ENCODE measurements at regions not wholly inside any gene's neighbourhood (a gene's known extent, or its start where the extent isn't known, plus 50 kb on each side); places are given as distances from the start of the nearest gene placed in this dataset.

DNA sequence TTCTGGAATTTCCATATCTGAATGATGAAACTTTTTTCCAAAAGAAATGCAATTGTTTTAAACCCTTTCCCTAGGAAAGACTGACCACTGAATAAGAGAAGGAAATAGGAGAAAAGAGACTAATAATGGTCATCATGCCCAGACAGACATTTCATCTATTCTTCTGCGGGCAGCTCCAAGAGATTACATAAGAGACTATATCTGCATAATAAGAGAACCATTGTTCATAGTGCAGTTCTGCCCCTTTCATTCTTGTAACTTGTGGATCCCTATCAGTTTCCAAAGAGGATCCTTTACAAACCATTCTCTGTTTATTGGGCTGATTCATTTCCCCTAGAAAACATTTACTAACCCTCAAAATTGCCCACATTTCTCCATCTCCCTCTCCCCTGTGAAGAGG is 197.8 kb downstream of the FSCB start:
- Mint-ChIP-seq H3K4me1 (ENCODE audit: low read depth) (no peaks in the 10 kb centered on the region), H3K36me3 (ENCODE audit: low read depth) (no peaks in the 10 kb centered on the region), H3K27me3 (ENCODE audit: insufficient read depth) (no peaks in the 10 kb centered on the region), H3K4me3 (no peak overlapping the region), H3K9me3 (peaks cover 22% of the 10 kb centered on the region), H3K27ac (no peak overlapping the region)
- DNase-seq = no peak
- TF ChIP-seq, protein P1, sequence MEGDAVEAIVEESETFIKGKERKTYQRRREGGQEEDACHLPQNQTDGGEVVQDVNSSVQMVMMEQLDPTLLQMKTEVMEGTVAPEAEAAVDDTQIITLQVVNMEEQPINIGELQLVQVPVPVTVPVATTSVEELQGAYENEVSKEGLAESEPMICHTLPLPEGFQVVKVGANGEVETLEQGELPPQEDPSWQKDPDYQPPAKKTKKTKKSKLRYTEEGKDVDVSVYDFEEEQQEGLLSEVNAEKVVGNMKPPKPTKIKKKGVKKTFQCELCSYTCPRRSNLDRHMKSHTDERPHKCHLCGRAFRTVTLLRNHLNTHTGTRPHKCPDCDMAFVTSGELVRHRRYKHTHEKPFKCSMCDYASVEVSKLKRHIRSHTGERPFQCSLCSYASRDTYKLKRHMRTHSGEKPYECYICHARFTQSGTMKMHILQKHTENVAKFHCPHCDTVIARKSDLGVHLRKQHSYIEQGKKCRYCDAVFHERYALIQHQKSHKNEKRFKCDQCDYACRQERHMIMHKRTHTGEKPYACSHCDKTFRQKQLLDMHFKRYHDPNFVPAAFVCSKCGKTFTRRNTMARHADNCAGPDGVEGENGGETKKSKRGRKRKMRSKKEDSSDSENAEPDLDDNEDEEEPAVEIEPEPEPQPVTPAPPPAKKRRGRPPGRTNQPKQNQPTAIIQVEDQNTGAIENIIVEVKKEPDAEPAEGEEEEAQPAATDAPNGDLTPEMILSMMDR (IDR thresholded peaks at IDR 0.05) = no peak

DNA sequence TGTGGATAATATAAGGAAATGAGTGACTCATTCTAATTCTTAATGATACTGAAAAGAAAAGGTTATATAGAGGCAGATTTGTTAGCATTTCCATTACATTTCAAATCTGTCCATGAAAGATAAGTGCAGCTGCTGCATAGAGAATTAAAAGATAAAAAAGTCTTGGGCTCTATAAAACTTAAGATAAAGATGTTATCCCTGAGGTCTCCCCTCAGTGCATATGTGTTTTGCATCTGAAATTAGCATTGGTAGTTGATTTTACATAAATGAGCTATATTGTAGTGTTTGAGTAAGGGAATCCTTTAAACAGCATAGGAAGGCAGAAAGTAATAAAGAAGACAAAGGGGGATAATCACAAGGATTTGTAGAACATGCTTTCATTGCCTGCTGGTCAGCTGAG is 206.2 kb downstream of the FSCB start:
- H3K27ac Mint-ChIP-seq = no peak overlapping the region
- H3K36me3 Mint-ChIP-seq (ENCODE audit: low read depth) = no peaks in the 10 kb centered on the region
- H3K4me1 Mint-ChIP-seq (ENCODE audit: low read depth) = no peaks in the 10 kb centered on the region
- TF ChIP-seq, protein P1 (IDR thresholded peaks at IDR 0.05) = no peak
- H3K4me3 Mint-ChIP-seq = no peak overlapping the region
- no peak for DNase-seq
- H3K9me3 Mint-ChIP-seq = peaks cover 26% of the 10 kb centered on the region
- H3K27me3 Mint-ChIP-seq (ENCODE audit: insufficient read depth) = peaks cover 2% of the 10 kb centered on the region; the same call in 1 of the 2 replicates

DNA sequence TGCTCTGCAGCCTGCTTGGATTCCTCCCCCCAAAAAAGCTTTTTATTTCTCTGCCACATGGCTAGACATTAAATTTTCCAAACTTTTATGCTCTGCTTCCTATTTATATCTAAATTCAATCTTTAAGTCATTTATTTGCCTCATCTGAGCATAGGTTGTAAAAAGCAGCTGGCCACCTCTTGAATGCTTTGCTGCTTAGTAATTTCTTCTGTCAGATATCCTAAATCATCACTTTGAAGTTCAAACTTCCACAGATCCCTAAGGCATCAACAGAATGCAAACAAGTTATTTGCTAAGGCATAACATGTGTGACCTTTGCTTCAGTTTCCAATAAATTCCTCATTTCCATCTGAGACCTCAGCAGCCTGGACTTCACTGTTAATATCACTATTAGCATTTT is 209.6 kb downstream of the FSCB start:
- H3K9me3 Mint-ChIP-seq = peaks cover 36% of the 10 kb centered on the region
- peaks cover 2% of the 10 kb centered on the region; the same call in 1 of the 2 replicates for H3K27me3 Mint-ChIP-seq (ENCODE audit: insufficient read depth)
- no peak for DNase-seq
- peaks cover 4% of the 10 kb centered on the region; the same call in 1 of the 2 replicates for H3K36me3 Mint-ChIP-seq (ENCODE audit: low read depth)
- H3K27ac Mint-ChIP-seq = no peak overlapping the region
- TF ChIP-seq, protein P1 (IDR thresholded peaks at IDR 0.05) = no peak
- H3K4me1 Mint-ChIP-seq (ENCODE audit: low read depth) = no peaks in the 10 kb centered on the region
- no peak overlapping the region for H3K4me3 Mint-ChIP-seq

DNA sequence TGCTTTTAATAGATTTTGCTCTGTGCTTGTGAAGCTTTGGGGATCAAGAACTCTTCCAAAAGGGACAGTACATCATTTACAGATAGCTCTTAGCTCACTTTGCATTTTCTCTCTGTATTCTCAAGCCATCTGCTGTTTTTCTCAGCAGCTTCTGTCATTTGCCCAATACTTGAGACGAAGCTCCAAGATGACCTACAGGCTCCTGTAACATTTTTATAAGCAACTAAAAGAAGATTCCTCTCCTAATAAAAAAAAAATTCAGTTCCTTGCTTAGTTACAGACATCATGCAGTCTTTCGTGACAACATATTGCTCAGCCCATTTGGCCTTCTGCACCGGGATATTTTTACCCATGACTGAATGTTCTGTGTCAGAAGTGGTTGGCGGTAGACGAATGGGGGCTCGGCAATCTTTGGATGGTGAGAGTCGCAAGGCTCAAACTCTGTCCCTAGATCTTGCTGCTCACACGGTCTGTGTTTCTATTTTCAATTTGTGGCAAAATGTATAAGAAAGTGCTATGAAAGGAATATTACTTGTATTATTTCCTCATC is 215.6 kb downstream of the FSCB start:
- Mint-ChIP-seq H3K4me1 (ENCODE audit: low read depth) (no peaks in the 10 kb centered on the region), H3K27me3 (ENCODE audit: insufficient read depth) (no peaks in the 10 kb centered on the region), H3K4me3 (no peak overlapping the region), H3K9me3 (peaks cover 20% of the 10 kb centered on the region), H3K27ac (no peak overlapping the region), H3K36me3 (ENCODE audit: low read depth) (peaks cover 4% of the 10 kb centered on the region; the same call in 1 of the 2 replicates)
- TF ChIP-seq, protein P1 (IDR thresholded peaks at IDR 0.05) = no peak
- no peak for DNase-seq

DNA sequence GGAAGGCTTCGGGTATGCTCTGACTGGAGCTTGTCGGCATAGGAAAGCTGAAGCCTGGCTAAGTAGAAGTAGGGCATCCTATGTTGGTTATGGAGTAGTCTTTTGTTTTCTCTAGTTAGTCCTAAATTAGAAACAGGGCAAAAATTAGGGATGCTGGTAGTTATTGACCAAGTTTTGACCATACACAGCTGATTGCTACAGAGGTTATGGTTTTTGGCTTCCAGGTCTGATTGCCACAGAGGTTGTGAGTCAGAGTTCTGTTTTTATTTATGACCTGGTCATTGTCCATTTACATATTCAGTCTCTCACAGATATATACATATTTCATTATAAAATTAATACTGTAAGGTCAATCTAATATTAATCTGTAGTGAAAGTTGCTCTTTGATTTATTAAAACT is 219.2 kb downstream of the FSCB start:
- Mint-ChIP-seq H3K27me3 (ENCODE audit: insufficient read depth) (no peaks in the 10 kb centered on the region), H3K4me1 (ENCODE audit: low read depth) (no peaks in the 10 kb centered on the region), H3K36me3 (ENCODE audit: low read depth) (no peaks in the 10 kb centered on the region), H3K4me3 (no peak overlapping the region), H3K27ac (no peak overlapping the region), H3K9me3 (peaks cover 5% of the 10 kb centered on the region)
- TF ChIP-seq, protein P1 (IDR thresholded peaks at IDR 0.05) = no peak
- DNase-seq = no peak

DNA sequence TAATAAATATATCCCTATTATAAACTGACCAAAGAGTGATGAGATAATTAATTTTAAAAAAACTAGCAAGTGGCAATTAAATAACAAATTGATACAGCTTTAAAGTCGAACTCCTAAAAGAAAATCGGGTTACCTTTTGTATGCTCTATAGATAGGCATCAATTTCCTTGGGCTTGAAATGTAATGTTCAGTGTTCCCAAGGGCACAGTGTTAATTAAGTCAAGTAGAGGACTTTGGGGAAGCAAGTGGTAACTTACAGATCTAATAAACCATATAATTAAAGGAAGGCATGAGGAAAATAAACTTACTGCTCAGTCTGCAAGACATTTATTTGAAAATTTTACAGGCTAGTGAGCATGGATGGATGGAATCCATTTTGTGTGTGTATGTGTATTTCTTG is 220.9 kb downstream of the FSCB start:
- Mint-ChIP-seq H3K4me1 (ENCODE audit: low read depth) (no peaks in the 10 kb centered on the region), H3K9me3 (peaks cover 9% of the 10 kb centered on the region), H3K36me3 (ENCODE audit: low read depth) (no peaks in the 10 kb centered on the region; the same call in 1 of the 2 replicates), H3K27ac (no peak overlapping the region), H3K4me3 (no peak overlapping the region), H3K27me3 (ENCODE audit: insufficient read depth) (no peaks in the 10 kb centered on the region)
- TF ChIP-seq, protein P1 (IDR thresholded peaks at IDR 0.05) = no peak
- no peak for DNase-seq

Data from HFFc6 (cell line).